Stimulated activated memory B cell treated with anti-CD40 and anti-IgM and Interleukin-4, amounts not matched to agents 10 μg/mL and 1 μg/mL and 100 μg/mL, for 72 hours (primary cell): ENCODE measurements at regions not wholly inside any gene's neighbourhood (a gene's known extent, or its start where the extent isn't known, plus 50 kb on each side); places are given as distances from the start of the nearest gene placed in this dataset.
A peak's percentile ranks its signal among the peaks of the same experiment; 100 is the strongest.

ENCODE experiments used
- ATAC-seq: fragments of 150-1000 bp; cut with Tn5 transposase; 2 replicates; pipeline ENCODE4 v1.10.0; 2021
- H3K27ac Mint-ChIP-seq: one replicate; pipeline ENCODE4 v1.8.0; 2022; ENCODE audit warnings: mild to moderate bottlenecking, mixed read lengths
- H3K27me3 Mint-ChIP-seq: one replicate; pipeline ENCODE4 v1.8.0; 2022; ENCODE audit warnings: mixed read lengths
- H3K36me3 Mint-ChIP-seq: one replicate; pipeline ENCODE4 v1.8.0; 2022; ENCODE audit warnings: mixed read lengths
- H3K4me1 Mint-ChIP-seq: one replicate; pipeline ENCODE4 v1.8.0; 2022; ENCODE audit warnings: mixed read lengths
- H3K4me3 Mint-ChIP-seq: one replicate; pipeline ENCODE4 v1.8.0; 2022; ENCODE audit warnings: mild to moderate bottlenecking, moderate library complexity, mixed read lengths
- H3K9me3 Mint-ChIP-seq: one replicate; pipeline ENCODE4 v1.8.0; 2022; ENCODE audit warnings: mixed read lengths

DNA sequence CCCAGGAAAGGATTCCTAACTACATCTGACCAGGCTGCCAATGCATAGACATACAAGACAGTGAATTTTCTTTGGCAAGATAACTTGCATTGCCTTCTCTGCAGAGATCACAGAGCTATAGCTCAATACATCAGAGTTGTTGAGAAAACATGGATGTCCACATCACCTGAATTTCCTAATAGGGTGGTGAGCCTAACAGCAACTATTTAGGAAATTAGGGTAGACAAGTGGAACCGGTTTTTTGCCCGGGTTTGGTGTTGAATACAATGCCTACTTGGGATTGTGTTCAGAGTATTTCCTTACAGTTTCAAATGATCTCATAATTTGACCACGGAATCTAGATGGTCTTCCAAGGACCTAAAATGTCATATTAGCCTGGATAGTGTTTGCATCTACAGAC is 262.7 kb downstream of the KIF4B start:
- H3K9me3 Mint-ChIP-seq: peaks cover 2% of the 10 kb centered on the region
- H3K4me3 Mint-ChIP-seq: no peak overlapping the region
- H3K27me3 Mint-ChIP-seq: peaks cover 7% of the 10 kb centered on the region
- ATAC-seq: no peak
- no peak overlapping the region for H3K27ac Mint-ChIP-seq
- H3K4me1 Mint-ChIP-seq: no peaks in the 10 kb centered on the region
- no peaks in the 10 kb centered on the region for H3K36me3 Mint-ChIP-seq

GRCh38 chr5:155278532-155278931 is 265.0 kb downstream of the KIF4B start:
- Mint-ChIP-seq H3K4me1 (no peaks in the 10 kb centered on the region), H3K4me3 (no peak overlapping the region), H3K9me3 (peaks cover 2% of the 10 kb centered on the region), H3K27me3 (peaks cover 14% of the 10 kb centered on the region), H3K36me3 (no peaks in the 10 kb centered on the region), H3K27ac (no peak overlapping the region)
- ATAC-seq: no peak

DNA sequence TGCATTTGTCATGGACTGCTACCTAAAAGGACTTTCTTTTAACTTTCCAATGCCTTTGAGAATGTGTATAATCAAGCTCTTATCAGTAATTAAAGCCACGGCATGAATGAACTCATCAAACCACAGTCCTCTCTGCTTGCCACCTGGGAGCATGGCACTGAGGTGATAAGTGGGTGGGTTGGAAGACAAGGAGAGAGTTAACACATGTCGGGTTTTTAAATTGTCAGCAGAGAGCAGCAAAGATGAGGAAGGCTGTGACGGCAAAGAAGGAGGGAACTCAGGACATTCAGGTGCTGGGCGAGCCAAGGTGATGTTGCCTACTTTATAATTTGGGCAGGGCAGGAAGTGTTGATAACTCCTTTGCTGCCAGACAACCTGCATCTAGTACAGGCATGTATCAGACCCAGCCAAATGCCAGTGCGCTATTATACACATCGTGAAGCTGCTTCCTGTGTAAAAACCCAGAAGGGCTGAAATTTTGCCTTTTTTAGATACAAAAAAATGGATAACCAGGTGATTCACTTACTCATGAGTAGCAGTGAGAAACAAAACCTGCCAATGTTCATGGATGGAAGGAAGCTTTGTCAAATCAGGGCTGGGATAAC is 269.1 kb downstream of the KIF4B start:
- no peak overlapping the region for H3K27ac Mint-ChIP-seq
- no peaks in the 10 kb centered on the region for H3K4me1 Mint-ChIP-seq
- H3K9me3 Mint-ChIP-seq: no peaks in the 10 kb centered on the region
- H3K27me3 Mint-ChIP-seq: peaks cover 14% of the 10 kb centered on the region
- H3K4me3 Mint-ChIP-seq: no peak overlapping the region
- no peak for ATAC-seq
- no peaks in the 10 kb centered on the region for H3K36me3 Mint-ChIP-seq

GRCh38 chr5:155285706-155286105 is 272.2 kb downstream of the KIF4B start:
- no peaks in the 10 kb centered on the region for H3K4me1 Mint-ChIP-seq
- no peaks in the 10 kb centered on the region for H3K9me3 Mint-ChIP-seq
- no peak for ATAC-seq
- H3K4me3 Mint-ChIP-seq: no peak overlapping the region
- no peaks in the 10 kb centered on the region for H3K36me3 Mint-ChIP-seq
- H3K27ac Mint-ChIP-seq: no peak overlapping the region
- H3K27me3 Mint-ChIP-seq: peaks cover 14% of the 10 kb centered on the region

GRCh38 chr5:155290937-155291336 is 277.4 kb downstream of the KIF4B start:
- H3K36me3 Mint-ChIP-seq: no peaks in the 10 kb centered on the region
- no peaks in the 10 kb centered on the region for H3K9me3 Mint-ChIP-seq
- no peak for ATAC-seq
- H3K4me3 Mint-ChIP-seq: no peak overlapping the region
- no peaks in the 10 kb centered on the region for H3K4me1 Mint-ChIP-seq
- no peak overlapping the region for H3K27ac Mint-ChIP-seq
- H3K27me3 Mint-ChIP-seq: no peaks in the 10 kb centered on the region

DNA sequence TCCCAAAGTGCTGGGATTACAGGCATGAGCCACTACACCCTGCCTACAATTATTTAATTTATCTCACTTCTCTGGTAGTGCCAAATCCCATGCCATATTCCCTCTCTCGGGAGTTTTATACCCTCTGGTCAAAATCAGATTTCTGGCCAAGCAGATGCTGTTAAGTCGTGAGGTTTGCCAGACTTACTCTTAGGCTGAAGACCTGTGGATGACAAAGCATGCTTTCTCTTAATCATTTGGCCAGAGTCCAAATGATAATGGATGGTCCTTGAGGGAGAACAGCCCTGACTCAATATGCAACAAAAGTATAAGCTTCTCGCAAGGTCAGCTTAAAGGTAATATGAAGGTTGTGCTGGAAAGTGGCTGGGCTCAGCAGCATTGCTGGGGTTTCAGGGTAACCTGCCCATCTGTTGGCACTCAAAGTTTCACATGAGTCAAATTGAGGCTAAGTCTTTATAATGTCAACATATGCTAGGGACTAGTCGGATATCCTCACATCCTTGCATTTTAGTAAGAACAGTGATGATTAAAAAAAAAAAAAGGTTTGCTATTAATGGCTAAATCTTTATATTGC is 280.1 kb downstream of the KIF4B start:
- Mint-ChIP-seq H3K4me1 (no peaks in the 10 kb centered on the region), H3K36me3 (no peaks in the 10 kb centered on the region), H3K27ac (no peak overlapping the region), H3K4me3 (no peak overlapping the region), H3K9me3 (peaks cover 2% of the 10 kb centered on the region), H3K27me3 (no peaks in the 10 kb centered on the region)
- ATAC-seq: no peak

DNA sequence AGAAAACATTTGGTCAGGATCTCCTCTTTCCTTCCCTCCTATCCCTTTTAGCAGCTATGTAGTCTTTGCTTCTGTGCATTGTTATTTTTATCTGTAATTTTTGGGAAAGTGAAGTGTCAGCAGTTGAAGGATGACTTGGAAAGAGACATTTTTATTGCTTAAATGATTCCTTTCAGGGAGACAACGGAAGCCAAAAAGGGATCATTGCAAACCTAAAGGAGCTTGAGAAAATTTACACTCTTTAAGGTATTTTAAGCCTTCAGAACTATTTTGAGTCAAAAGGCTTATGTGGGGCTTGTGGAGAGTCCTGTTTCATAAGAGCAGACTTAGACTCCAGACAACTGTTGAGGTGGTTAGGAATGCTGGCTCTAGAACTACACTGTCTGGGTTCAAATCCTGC is 281.6 kb downstream of the KIF4B start:
- Mint-ChIP-seq H3K27me3 (no peaks in the 10 kb centered on the region), H3K4me1 (no peaks in the 10 kb centered on the region), H3K4me3 (no peak overlapping the region), H3K27ac (no peak overlapping the region), H3K36me3 (no peaks in the 10 kb centered on the region), H3K9me3 (peaks cover 2% of the 10 kb centered on the region)
- no peak for ATAC-seq

- H3K4me1 Mint-ChIP-seq: no peaks in the 10 kb centered on the region
- no peak for ATAC-seq
- H3K9me3 Mint-ChIP-seq: peaks cover 2% of the 10 kb centered on the region
Measured at GRCh38 chr5:155299386-155300005, 285.9 kb downstream of the KIF4B start.

GRCh38 chr5:155303120-155303519 is 289.6 kb downstream of the KIF4B start:
- Mint-ChIP-seq H3K27me3 (no peaks in the 10 kb centered on the region), H3K9me3 (peaks cover under 1% of the 10 kb centered on the region), H3K27ac (no peak overlapping the region), H3K4me1 (no peaks in the 10 kb centered on the region), H3K36me3 (no peaks in the 10 kb centered on the region), H3K4me3 (no peak overlapping the region)
- ATAC-seq: peak; percentile 72

More at GRCh38 chr5:155299386-155300005, 285.9 kb downstream of the KIF4B start:
- Mint-ChIP-seq H3K27ac (no peak overlapping the region), H3K27me3 (no peaks in the 10 kb centered on the region), H3K36me3 (no peaks in the 10 kb centered on the region), H3K4me3 (no peak overlapping the region)

DNA sequence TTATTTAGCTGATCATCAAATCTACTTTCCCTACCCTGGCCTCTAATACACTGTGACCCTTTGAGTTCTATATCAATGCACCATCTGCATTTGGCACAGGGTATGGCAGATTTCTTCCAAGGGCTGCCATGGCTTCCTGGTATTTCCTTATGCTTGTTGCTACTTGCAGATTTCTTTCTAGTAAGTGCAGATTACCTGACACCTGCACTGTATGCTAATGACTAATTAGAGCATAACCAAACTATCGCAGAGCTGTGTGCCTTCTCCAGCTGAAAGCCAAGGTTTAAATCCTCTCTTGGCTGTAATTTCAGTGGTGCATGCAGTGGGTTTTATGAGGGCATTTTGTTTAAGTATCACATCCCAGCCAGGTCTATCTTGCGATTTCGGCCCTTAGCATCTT is 293.7 kb downstream of the KIF4B start:
- Mint-ChIP-seq H3K27me3 (no peaks in the 10 kb centered on the region), H3K9me3 (no peaks in the 10 kb centered on the region), H3K4me1 (no peaks in the 10 kb centered on the region), H3K36me3 (no peaks in the 10 kb centered on the region), H3K4me3 (no peak overlapping the region), H3K27ac (no peak overlapping the region)
- ATAC-seq: no peak

DNA sequence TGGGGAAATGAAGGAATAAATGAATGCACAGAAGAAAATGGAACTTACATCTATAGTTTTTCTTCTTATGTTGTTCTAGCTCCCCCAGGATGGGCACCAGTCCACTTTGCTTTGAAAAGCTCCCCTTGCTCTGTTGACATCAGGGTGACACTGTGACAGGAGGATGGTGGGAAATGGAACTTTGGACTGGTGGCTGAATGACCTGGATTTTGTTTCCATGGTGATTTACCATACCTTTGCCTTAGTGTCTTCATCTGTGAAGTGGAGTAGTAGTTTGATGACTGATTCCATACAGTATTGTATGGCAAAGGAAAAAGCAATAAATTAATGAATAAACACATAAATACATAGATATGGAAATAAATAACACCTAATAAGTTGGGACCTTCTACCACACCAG is 294.7 kb downstream of the KIF4B start:
- H3K27ac Mint-ChIP-seq: no peak overlapping the region
- no peaks in the 10 kb centered on the region for H3K27me3 Mint-ChIP-seq
- H3K4me1 Mint-ChIP-seq: no peaks in the 10 kb centered on the region
- no peaks in the 10 kb centered on the region for H3K9me3 Mint-ChIP-seq
- no peak for ATAC-seq
- no peaks in the 10 kb centered on the region for H3K36me3 Mint-ChIP-seq
- no peak overlapping the region for H3K4me3 Mint-ChIP-seq

- Mint-ChIP-seq H3K9me3 (no peaks in the 10 kb centered on the region), H3K4me1 (no peaks in the 10 kb centered on the region), H3K36me3 (no peaks in the 10 kb centered on the region), H3K27ac (no peak overlapping the region), H3K27me3 (no peaks in the 10 kb centered on the region), H3K4me3 (no peak overlapping the region)
- ATAC-seq: no peak
Measured at GRCh38 chr5:155309021-155309746, 295.6 kb downstream of the KIF4B start.

GRCh38 chr5:155311721-155312120 is 298.2 kb downstream of the KIF4B start:
- no peak overlapping the region for H3K27ac Mint-ChIP-seq
- no peak overlapping the region for H3K4me3 Mint-ChIP-seq
- no peaks in the 10 kb centered on the region for H3K9me3 Mint-ChIP-seq
- no peaks in the 10 kb centered on the region for H3K36me3 Mint-ChIP-seq
- no peaks in the 10 kb centered on the region for H3K27me3 Mint-ChIP-seq
- no peak for ATAC-seq
- H3K4me1 Mint-ChIP-seq: no peaks in the 10 kb centered on the region

GRCh38 chr5:155313518-155313917 is 300.0 kb downstream of the KIF4B start:
- Mint-ChIP-seq H3K9me3 (peaks cover 3% of the 10 kb centered on the region), H3K27me3 (no peaks in the 10 kb centered on the region), H3K36me3 (no peaks in the 10 kb centered on the region), H3K27ac (no peak overlapping the region), H3K4me3 (no peak overlapping the region), H3K4me1 (no peaks in the 10 kb centered on the region)
- ATAC-seq: no peak

- peaks cover 3% of the 10 kb centered on the region for H3K9me3 Mint-ChIP-seq
- H3K27me3 Mint-ChIP-seq: no peaks in the 10 kb centered on the region
- H3K36me3 Mint-ChIP-seq: no peaks in the 10 kb centered on the region
- no peak overlapping the region for H3K27ac Mint-ChIP-seq
- no peak for ATAC-seq
- no peak overlapping the region for H3K4me3 Mint-ChIP-seq
- H3K4me1 Mint-ChIP-seq: no peaks in the 10 kb centered on the region
Measured at GRCh38 chr5:155316070-155316714, 302.6 kb downstream of the KIF4B start.
